HK-2 (cell line): ENCODE measurements at regions not wholly inside any gene's neighbourhood (a gene's known extent, or its start where the extent isn't known, plus 50 kb on each side); places are given as distances from the start of the nearest gene placed in this dataset.

Experiments used
- DNase-seq: peaks from one replicate; pipeline ENCODE4 v3.0.0-alpha.2; 2018; ENCODE audit not compliant: unreplicated experiment

GRCh38 chr11:8799273-8799672 is 111.7 kb upstream of the AKIP1 start:
- DNase-seq = no peak

GRCh38 chr11:8800520-8801110 is 110.4 kb upstream of the AKIP1 start:
- no peak for DNase-seq

- DNase-seq = no peak
Observed at GRCh38 chr11:8801121-8801520, 109.9 kb upstream of the AKIP1 start.

- no peak for DNase-seq
Observed at GRCh38 chr11:8802251-8802650, 108.7 kb upstream of the AKIP1 start.

- no peak for DNase-seq
Observed at GRCh38 chr11:8803973-8804372, 107.0 kb upstream of the AKIP1 start.

- no peak for DNase-seq
Observed at GRCh38 chr11:8805296-8805695, 105.7 kb upstream of the AKIP1 start.

- no peak for DNase-seq
Observed at GRCh38 chr11:8806974-8807373, 104.0 kb upstream of the AKIP1 start.

GRCh38 chr11:8807544-8808225 is 103.3 kb upstream of the AKIP1 start:
- no peak for DNase-seq

GRCh38 chr11:8808226-8808585 is 102.8 kb upstream of the AKIP1 start:
- no peak for DNase-seq

GRCh38 chr11:8809241-8809938 is 101.6 kb upstream of the AKIP1 start:
- DNase-seq = no peak

GRCh38 chr11:8809939-8810539 is 101.0 kb upstream of the AKIP1 start:
- DNase-seq = no peak

- DNase-seq = peak; percentile 56
Observed at GRCh38 chr11:8810540-8811301, 100.3 kb upstream of the AKIP1 start.

GRCh38 chr11:8811571-8811970 is 99.4 kb upstream of the AKIP1 start:
- DNase-seq = no peak

GRCh38 chr11:8812438-8812837 is 98.6 kb upstream of the AKIP1 start:
- no peak for DNase-seq

GRCh38 chr11:8813658-8814057 is 97.3 kb upstream of the AKIP1 start:
- DNase-seq = peak; percentile 72

GRCh38 chr11:8814209-8814922 is 96.6 kb upstream of the AKIP1 start:
- DNase-seq = peak; percentile 42

- DNase-seq = no peak
Observed at GRCh38 chr11:8814923-8815240, 96.1 kb upstream of the AKIP1 start.

GRCh38 chr11:8818421-8818820 is 92.6 kb upstream of the AKIP1 start:
- no peak for DNase-seq

GRCh38 chr11:8820401-8820800 is 90.6 kb upstream of the AKIP1 start:
- DNase-seq = no peak

- DNase-seq = no peak
Observed at GRCh38 chr11:8822469-8822868, 88.5 kb upstream of the AKIP1 start.

- no peak for DNase-seq
Observed at GRCh38 chr11:8823174-8823742, 87.7 kb upstream of the AKIP1 start.
